Astrocyte of the cerebellum (primary cell): ENCODE measurements at regions not wholly inside any gene's neighbourhood (a gene's known extent, or its start where the extent isn't known, plus 50 kb on each side); places are given as distances from the start of the nearest gene placed in this dataset.
"Not testable (repeated sequence)": the region's sequence is repeated elsewhere in the genome, so short reads cannot be mapped to it uniquely, and the experiment has no call there.

Source experiments
- DNase-seq: peaks from one replicate; pipeline ENCODE4 v3.0.0-alpha.2; 2011; ENCODE audit warnings: low read depth
- H3K4me3 ChIP-seq: 2 replicates; pipeline ENCODE4 v1.5.1; 2011; ENCODE audit warnings: mild to moderate bottlenecking, low read depth, low read length, moderate library complexity
- in situ Hi-C: cut with HindIII; loops from 2 replicates; pipeline ENCODE4 v1.10.0; 2017; ENCODE audit warnings: low sequenced_read_pairs
- TF ChIP-seq, protein P1 (sequence below): IDR thresholded peaks from 2 replicates; pipeline ENCODE4 v1.5.1; 2012; ENCODE audit warnings: low read length, low read depth, moderate library complexity, mild to moderate bottlenecking; ENCODE audit errors: missing control alignments

GRCh38 chr4:126539771-126540170 lies 1093.0 kb upstream of the INTU start:
- in situ Hi-C loops = no loop called here
- no peak for DNase-seq
- TF ChIP-seq, protein P1, sequence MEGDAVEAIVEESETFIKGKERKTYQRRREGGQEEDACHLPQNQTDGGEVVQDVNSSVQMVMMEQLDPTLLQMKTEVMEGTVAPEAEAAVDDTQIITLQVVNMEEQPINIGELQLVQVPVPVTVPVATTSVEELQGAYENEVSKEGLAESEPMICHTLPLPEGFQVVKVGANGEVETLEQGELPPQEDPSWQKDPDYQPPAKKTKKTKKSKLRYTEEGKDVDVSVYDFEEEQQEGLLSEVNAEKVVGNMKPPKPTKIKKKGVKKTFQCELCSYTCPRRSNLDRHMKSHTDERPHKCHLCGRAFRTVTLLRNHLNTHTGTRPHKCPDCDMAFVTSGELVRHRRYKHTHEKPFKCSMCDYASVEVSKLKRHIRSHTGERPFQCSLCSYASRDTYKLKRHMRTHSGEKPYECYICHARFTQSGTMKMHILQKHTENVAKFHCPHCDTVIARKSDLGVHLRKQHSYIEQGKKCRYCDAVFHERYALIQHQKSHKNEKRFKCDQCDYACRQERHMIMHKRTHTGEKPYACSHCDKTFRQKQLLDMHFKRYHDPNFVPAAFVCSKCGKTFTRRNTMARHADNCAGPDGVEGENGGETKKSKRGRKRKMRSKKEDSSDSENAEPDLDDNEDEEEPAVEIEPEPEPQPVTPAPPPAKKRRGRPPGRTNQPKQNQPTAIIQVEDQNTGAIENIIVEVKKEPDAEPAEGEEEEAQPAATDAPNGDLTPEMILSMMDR = no peak
- no peak overlapping the region for H3K4me3 ChIP-seq

DNA sequence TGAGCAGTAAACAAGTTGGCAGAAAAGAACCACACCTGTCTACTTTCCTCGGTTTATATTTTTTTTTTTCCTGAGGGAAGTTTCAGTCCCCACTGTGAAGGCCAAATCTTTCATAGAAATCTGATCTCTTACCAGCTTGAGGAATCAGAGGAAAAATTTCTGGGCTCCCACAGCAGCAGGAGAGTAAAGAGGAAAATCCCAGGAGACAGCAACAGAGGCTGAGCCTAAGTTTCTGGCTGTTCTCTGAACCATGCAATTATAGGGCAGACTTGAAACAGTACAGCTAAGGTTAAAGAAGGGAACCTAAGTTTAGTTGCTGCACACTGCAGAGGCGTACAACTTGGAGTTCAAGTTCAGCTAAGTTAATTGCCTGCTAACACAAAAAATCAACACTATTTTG lies 1090.9 kb upstream of the INTU start:
- no peak overlapping the region for H3K4me3 ChIP-seq
- in situ Hi-C loops = no loop called here
- no peak for DNase-seq
- TF ChIP-seq, protein P1 = no peak

- TF ChIP-seq, protein P1 = no peak
- in situ Hi-C loops = no loop called here
- H3K4me3 ChIP-seq = no peak overlapping the region
- no peak for DNase-seq
These were observed 1088.5 kb upstream of the INTU start for GRCh38 chr4:126544276-126544675.

GRCh38 chr4:126546197-126546596 lies 1086.6 kb upstream of the INTU start:
- in situ Hi-C loops, H3K4me3 ChIP-seq, DNase-seq: not testable (repeated sequence)

DNA sequence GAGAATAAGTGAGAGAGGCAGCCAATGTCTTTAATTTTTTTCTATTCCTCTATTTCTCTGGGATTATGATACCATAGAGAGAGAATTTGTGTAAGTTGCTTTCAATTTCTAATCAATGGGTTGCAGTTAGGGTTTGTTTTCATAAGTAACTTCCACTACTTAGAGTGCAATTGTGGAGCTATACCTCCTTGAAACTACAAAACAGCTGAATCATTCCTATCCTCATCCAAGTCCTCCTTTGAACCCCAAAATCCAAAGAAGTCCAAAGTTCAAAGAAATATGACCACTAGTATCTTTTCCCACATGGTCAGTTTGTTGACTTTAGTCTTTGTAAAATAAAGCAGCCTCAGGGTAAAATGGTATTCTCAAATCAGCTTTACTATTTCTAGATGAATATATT lies 1085.4 kb upstream of the INTU start:
- no peak for DNase-seq
- in situ Hi-C loops = no loop called here
- TF ChIP-seq, protein P1 = no peak
- H3K4me3 ChIP-seq = no peak overlapping the region

DNA sequence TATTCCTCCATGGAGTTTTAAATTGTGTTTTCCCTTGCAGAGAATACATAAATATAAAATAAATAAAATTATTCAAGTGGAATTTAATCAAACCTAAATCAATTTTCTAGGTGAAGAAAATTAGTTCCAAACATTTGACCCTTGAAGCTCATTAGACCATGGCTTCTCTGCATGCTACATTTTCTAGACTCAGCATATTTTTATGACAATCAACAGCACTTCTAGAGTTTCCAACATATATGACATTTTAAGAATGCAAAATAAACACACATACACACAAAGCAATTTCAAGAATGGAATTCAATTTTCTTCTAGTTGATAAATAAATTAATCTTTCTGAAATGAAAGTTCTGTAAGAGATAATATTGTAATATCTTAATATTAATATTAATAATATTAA lies 1083.9 kb upstream of the INTU start:
- H3K4me3 ChIP-seq = no peak overlapping the region
- TF ChIP-seq, protein P1 = no peak
- no peak for DNase-seq
- in situ Hi-C loops = no loop called here

DNA sequence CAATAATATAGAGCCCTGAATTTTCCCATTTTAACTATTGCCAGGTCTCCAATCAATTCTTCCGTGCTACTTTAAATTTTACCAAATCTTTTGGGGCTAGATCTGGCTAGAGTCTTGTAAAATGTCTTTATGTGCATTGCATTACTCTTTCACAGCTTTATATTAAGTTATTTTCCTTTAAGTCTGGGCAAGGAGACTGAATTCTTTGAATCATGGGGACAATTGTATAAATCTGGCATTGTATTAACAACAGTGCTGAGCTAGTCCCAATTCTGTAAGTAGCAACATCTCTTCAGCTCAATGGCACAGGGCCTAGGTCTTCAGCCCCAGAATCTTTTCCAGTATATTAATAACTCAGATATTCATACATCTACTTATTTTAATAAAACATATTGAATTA lies 1080.4 kb upstream of the INTU start:
- in situ Hi-C loops = no loop called here
- DNase-seq = no peak
- no peak overlapping the region for H3K4me3 ChIP-seq
- TF ChIP-seq, protein P1 = no peak
